Caco-2 (cell line): ENCODE measurements at regions not wholly inside any gene's neighbourhood (a gene's known extent, or its start where the extent isn't known, plus 50 kb on each side); places are given as distances from the start of the nearest gene placed in this dataset.

Source experiments
- BruUV-seq: library from RNA; stranded (reverse); fragments of 400-500 nt; replicated peaks from 2 replicates; lab custom pipeline; 2021; lab: Mats Ljungman, UMichigan
- CTCF ChIA-PET: fragments of 300-600 bp; sonication (Branson Sonifier 250); formaldehyde crosslinking; loops from one replicate; lab custom pipeline; 2022; ENCODE audit warnings: antibody characterized with exemption; lab: Charles Lee
- POLR2A ChIA-PET: fragments of 300-600 bp; sonication (Branson Sonifier 250); formaldehyde crosslinking; loops from one replicate; lab custom pipeline; 2022; ENCODE audit warnings: antibody characterized with exemption; lab: Charles Lee
- DNase-seq, 2 experiments: peaks; one replicate each; pipeline versions ENCODE4 v3.0.0 to v3.0.0-alpha.2; 2020 to 2022
- H3K27me3 ChIP-seq: replicated peaks from 2 replicates; pipeline ENCODE4 v1.6.0; 2011; ENCODE audit warnings: low read length; ENCODE audit not compliant: control insufficient read depth, insufficient read depth
- H3K36me3 ChIP-seq: 2 replicates; pipeline ENCODE4 v1.5.1; 2011; ENCODE audit warnings: low read length; ENCODE audit not compliant: control insufficient read depth, insufficient read depth
- H3K4me1 ChIP-seq: fragments of 250-450 bp; sonication (Bioruptor Pico); 2 replicates; pipeline ENCODE4 v1.5.1; 2020; ENCODE audit warnings: mild to moderate bottlenecking
- H3K4me3 ChIP-seq: 2 replicates; pipeline ENCODE4 v1.5.1; 2011; ENCODE audit warnings: low read depth, mild to moderate bottlenecking, control low read depth, low read length
- H3K9me3 ChIP-seq: fragments of 250-450 bp; sonication (Bioruptor Pico); 2 replicates; pipeline ENCODE4 v1.5.1; 2020; ENCODE audit warnings: mild to moderate bottlenecking, moderate library complexity
- H3K27ac Mint-ChIP-seq: one replicate; pipeline ENCODE4 v1.8.0; 2022; ENCODE audit warnings: mixed read lengths; ENCODE audit not compliant: unreplicated experiment
- H3K27me3 Mint-ChIP-seq: one replicate; pipeline ENCODE4 v1.8.0; 2022; ENCODE audit warnings: mixed read lengths; ENCODE audit not compliant: insufficient read depth, unreplicated experiment
- H3K36me3 Mint-ChIP-seq: one replicate; pipeline ENCODE4 v1.8.0; 2022; ENCODE audit warnings: mild to moderate bottlenecking, mixed read lengths; ENCODE audit not compliant: insufficient read depth, unreplicated experiment
- H3K4me1 Mint-ChIP-seq: one replicate; pipeline ENCODE4 v1.8.0; 2022; ENCODE audit warnings: low read depth, mixed read lengths; ENCODE audit not compliant: unreplicated experiment
- H3K4me3 Mint-ChIP-seq: one replicate; pipeline ENCODE4 v1.8.0; 2022; ENCODE audit warnings: mild to moderate bottlenecking, moderate library complexity, mixed read lengths; ENCODE audit not compliant: unreplicated experiment
- H3K9me3 Mint-ChIP-seq: one replicate; pipeline ENCODE4 v1.8.0; 2022; ENCODE audit warnings: mixed read lengths; ENCODE audit not compliant: unreplicated experiment
- CTCF ChIP-seq, 2 experiments: fragments of 200-600 bp in 1 of 2; IDR thresholded peaks; 1 replicate in 1 of 2; 2 replicates in 1 of 2; pipeline versions ENCODE4 v1.5.1 to v1.8.0; 2011 to 2022; ENCODE audit warnings: antibody characterized with exemption in 1 of 2, control low read depth in 1 of 2, inconsistent platforms in 1 of 2, low read depth in 1 of 2, low read length in 1 of 2, mild to moderate bottlenecking in 1 of 2, moderate library complexity in 1 of 2; ENCODE audit not compliant: insufficient read depth in 1 of 2, severe bottlenecking in 1 of 2, unreplicated experiment in 1 of 2
- intact Hi-C: fragments of 100-400 bp; cut with micrococcal nuclease; formaldehyde crosslinking; loops from one replicate; pipeline ENCODE4 v1.10.0; 2022; ENCODE audit not compliant: unreplicated experiment

GRCh38 chr14:66426451-66426850, 59.7 kb upstream of the CCDC196 start:
- H3K4me3 Mint-ChIP-seq = no peak overlapping the region
- TF ChIP-seq CTCF (IDR thresholded peaks at IDR 0.05; ENCODE audit: insufficient read depth in 1 of 2, low read depth in 1 of 2, low read length in 1 of 2, severe bottlenecking in 1 of 2, unreplicated experiment in 1 of 2) = no peak
- BruUV-seq = no TSS peak
- H3K27ac Mint-ChIP-seq = no peak overlapping the region
- no peaks in the 10 kb centered on the region for H3K27me3 ChIP-seq
- ChIA-PET CTCF (no interaction called here), POLR2A (no interaction called here)
- no peaks in the 10 kb centered on the region for H3K4me1 ChIP-seq
- no peaks in the 10 kb centered on the region for H3K4me1 Mint-ChIP-seq
- H3K9me3 ChIP-seq = no peaks in the 10 kb centered on the region
- no peak overlapping the region for H3K4me3 ChIP-seq
- H3K9me3 Mint-ChIP-seq = no peaks in the 10 kb centered on the region
- no peak for DNase-seq
- H3K36me3 Mint-ChIP-seq = no peaks in the 10 kb centered on the region
- intact Hi-C loops = no loop called here
- H3K36me3 ChIP-seq = no peaks in the 10 kb centered on the region
- H3K27me3 Mint-ChIP-seq = no peaks in the 10 kb centered on the region

GRCh38 chr14:66432334-66432733, 53.8 kb upstream of the CCDC196 start:
- no TSS peak for BruUV-seq
- ChIA-PET CTCF (no interaction called here), POLR2A (no interaction called here)
- H3K9me3 ChIP-seq = no peaks in the 10 kb centered on the region
- Mint-ChIP-seq H3K9me3 (no peaks in the 10 kb centered on the region), H3K27ac (no peak overlapping the region), H3K4me1 (no peaks in the 10 kb centered on the region), H3K4me3 (no peak overlapping the region), H3K36me3 (no peaks in the 10 kb centered on the region), H3K27me3 (peaks cover 3% of the 10 kb centered on the region)
- H3K4me3 ChIP-seq = no peak overlapping the region
- no peak for TF ChIP-seq CTCF (IDR thresholded peaks at IDR 0.05; ENCODE audit: insufficient read depth in 1 of 2, low read depth in 1 of 2, low read length in 1 of 2, severe bottlenecking in 1 of 2, unreplicated experiment in 1 of 2)
- H3K27me3 ChIP-seq = no peaks in the 10 kb centered on the region
- H3K36me3 ChIP-seq = no peaks in the 10 kb centered on the region
- H3K4me1 ChIP-seq = no peaks in the 10 kb centered on the region
- intact Hi-C loops = no loop called here
- DNase-seq = no peak

GRCh38 chr14:66434464-66434863, 51.7 kb upstream of the CCDC196 start:
- Mint-ChIP-seq H3K27ac (no peak overlapping the region), H3K27me3 (peaks cover 3% of the 10 kb centered on the region), H3K4me1 (no peaks in the 10 kb centered on the region), H3K9me3 (peaks cover 9% of the 10 kb centered on the region), H3K4me3 (no peak overlapping the region), H3K36me3 (no peaks in the 10 kb centered on the region)
- POLR2A ChIA-PET = no interaction called here
- Histone ChIP-seq H3K4me1 (no peaks in the 10 kb centered on the region), H3K27me3 (no peaks in the 10 kb centered on the region), H3K9me3 (0 out of 2 replicates have a peak, but pooled peaks cover 6% of the 10 kb centered on the region), H3K36me3 (no peaks in the 10 kb centered on the region), H3K4me3 (no peak overlapping the region)
- BruUV-seq = no TSS peak
- DNase-seq = no peak
- CTCF ChIA-PET = no interaction called here
- intact Hi-C loops = no loop called here
- no peak for TF ChIP-seq CTCF (IDR thresholded peaks at IDR 0.05; ENCODE audit: insufficient read depth in 1 of 2, low read depth in 1 of 2, low read length in 1 of 2, severe bottlenecking in 1 of 2, unreplicated experiment in 1 of 2)
